ENCODE measurements at regions not wholly inside any gene's neighbourhood (a gene's known extent, or its start where the extent isn't known, plus 50 kb on each side); places are given as distances from the start of the nearest gene placed in this dataset.

DNA sequence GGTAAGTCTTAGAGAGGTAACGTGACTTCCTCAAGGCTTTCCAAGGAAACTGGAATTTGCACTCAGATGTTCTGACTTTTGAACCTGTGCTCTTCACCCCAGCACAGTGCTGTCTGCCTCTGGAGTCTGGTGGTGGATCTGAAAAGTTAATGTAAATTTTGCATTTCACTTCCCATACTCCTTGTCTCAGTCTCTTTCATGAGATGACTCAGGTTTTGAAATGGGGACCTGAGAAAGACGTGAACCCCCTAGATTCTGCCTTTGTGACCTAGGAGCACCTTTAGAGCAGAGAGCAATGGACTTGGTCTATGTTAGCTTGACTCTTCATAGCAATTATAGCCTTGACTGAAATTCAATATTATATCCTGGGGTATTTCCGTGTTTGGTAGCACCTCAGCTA, 223.0 kb downstream of the QKI start:
- Histone ChIP-seq H3K27ac (no peak overlapping the region), H3K9me3 (no peaks in the 10 kb centered on the region), H3K27me3 (replicated peaks; ENCODE audit: insufficient read depth) (no peaks in the 10 kb centered on the region), H3K36me3 (no peaks in the 10 kb centered on the region), H3K4me3 (no peak overlapping the region), H3K4me1 (replicated peaks) (no peaks in the 10 kb centered on the region)
- intact Hi-C loops (cut with DNase I), result no loop called here
- no peak for DNase-seq (ENCODE audit: low spot score)
- WGBS, result 64% methylated on average over 3 of the region's 3 CpGs
- TF ChIP-seq CTCF (IDR thresholded peaks at IDR 0.05), result no peak
- TF ChIP-seq POLR2A (IDR thresholded peaks at IDR 0.05), result no peak
- TF ChIP-seq POLR2AphosphoS5 (IDR thresholded peaks at IDR 0.05), result no peak

- 69% methylated on average over 22 of the region's 22 CpGs for WGBS
- H3K36me3 ChIP-seq, result no peaks in the 10 kb centered on the region
- intact Hi-C loops (cut with DNase I), result no loop called here
- H3K9me3 ChIP-seq, result no peaks in the 10 kb centered on the region
- H3K27me3 ChIP-seq (replicated peaks; ENCODE audit: insufficient read depth), result no peaks in the 10 kb centered on the region
- no peak for DNase-seq (ENCODE audit: low spot score)
- no peak overlapping the region for H3K4me3 ChIP-seq
- no peaks in the 10 kb centered on the region for H3K4me1 ChIP-seq (replicated peaks)
- H3K27ac ChIP-seq, result no peak overlapping the region
- no peak for TF ChIP-seq POLR2AphosphoS5 (IDR thresholded peaks at IDR 0.05)
- no peak for TF ChIP-seq CTCF (IDR thresholded peaks at IDR 0.05)
- no peak for TF ChIP-seq POLR2A (IDR thresholded peaks at IDR 0.05)
Observed at GRCh38 chr6:163635731-163636364, 221.3 kb downstream of the QKI start.

GRCh38 chr6:163635315-163635714, 220.8 kb downstream of the QKI start:
- 96% methylated on average over 6 of the region's 6 CpGs for WGBS

GRCh38 chr6:163634211-163635171, 220.0 kb downstream of the QKI start:
- Histone ChIP-seq H3K9me3 (no peaks in the 10 kb centered on the region), H3K36me3 (no peaks in the 10 kb centered on the region), H3K4me1 (replicated peaks) (no peaks in the 10 kb centered on the region), H3K4me3 (no peak overlapping the region), H3K27ac (no peak overlapping the region), H3K27me3 (replicated peaks; ENCODE audit: insufficient read depth) (no peaks in the 10 kb centered on the region)
- DNase-seq (ENCODE audit: low spot score), result no peak
- intact Hi-C loops (cut with DNase I), result no loop called here
- WGBS, result 56% methylated on average over 21 of the region's 21 CpGs
- TF ChIP-seq POLR2A (IDR thresholded peaks at IDR 0.05) (no peak), POLR2AphosphoS5 (IDR thresholded peaks at IDR 0.05) (no peak), CTCF (IDR thresholded peaks at IDR 0.05) (no peak)

More at GRCh38 chr6:163635315-163635714, 220.8 kb downstream of the QKI start:
- no peak overlapping the region for H3K27ac ChIP-seq
- intact Hi-C loops (cut with DNase I), result no loop called here
- H3K4me3 ChIP-seq, result no peak overlapping the region
- H3K27me3 ChIP-seq (replicated peaks; ENCODE audit: insufficient read depth), result no peaks in the 10 kb centered on the region
- no peaks in the 10 kb centered on the region for H3K9me3 ChIP-seq
- DNase-seq (ENCODE audit: low spot score), result no peak
- no peak for TF ChIP-seq CTCF (IDR thresholded peaks at IDR 0.05)
- TF ChIP-seq POLR2AphosphoS5 (IDR thresholded peaks at IDR 0.05), result no peak
- TF ChIP-seq POLR2A (IDR thresholded peaks at IDR 0.05), result no peak
- no peaks in the 10 kb centered on the region for H3K4me1 ChIP-seq (replicated peaks)
- no peaks in the 10 kb centered on the region for H3K36me3 ChIP-seq
